ENCODE measurements at regions not wholly inside any gene's neighbourhood (a gene's known extent, or its start where the extent isn't known, plus 50 kb on each side); places are given as distances from the start of the nearest gene placed in this dataset.

DNA sequence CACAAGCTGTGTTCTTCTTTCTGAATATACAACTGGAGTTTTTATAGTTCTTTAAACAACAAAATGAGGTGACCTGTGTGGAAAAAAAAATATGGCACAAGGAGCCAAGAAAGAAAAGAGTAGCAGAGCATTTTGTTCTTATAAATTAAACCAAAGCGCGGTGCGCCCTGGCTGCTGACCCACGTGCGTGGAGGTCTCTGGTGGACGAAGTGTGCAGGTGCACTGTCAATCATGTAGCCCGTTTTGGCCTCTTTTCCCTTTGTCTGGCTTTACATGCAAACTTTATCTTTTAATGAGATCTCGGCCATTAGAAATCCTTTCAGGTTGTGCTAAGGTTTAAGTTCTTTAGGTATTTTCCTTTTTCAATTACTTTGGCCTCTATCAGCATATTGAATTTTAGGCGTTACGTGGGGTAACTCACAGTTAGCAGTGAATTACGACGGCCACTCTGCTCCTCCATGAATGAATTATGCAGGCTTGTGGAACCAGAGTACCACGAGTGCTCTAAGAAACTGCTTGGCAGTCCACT lies 443.9 kb upstream of the SLC10A2 start:
- TF ChIP-seq GATA2 (IDR thresholded peaks at IDR 0.05; ENCODE audit: low read depth, low read length) (no peak), GATA3 (IDR thresholded peaks at IDR 0.05; ENCODE audit: low read depth, low read length) (no peak)

DNA sequence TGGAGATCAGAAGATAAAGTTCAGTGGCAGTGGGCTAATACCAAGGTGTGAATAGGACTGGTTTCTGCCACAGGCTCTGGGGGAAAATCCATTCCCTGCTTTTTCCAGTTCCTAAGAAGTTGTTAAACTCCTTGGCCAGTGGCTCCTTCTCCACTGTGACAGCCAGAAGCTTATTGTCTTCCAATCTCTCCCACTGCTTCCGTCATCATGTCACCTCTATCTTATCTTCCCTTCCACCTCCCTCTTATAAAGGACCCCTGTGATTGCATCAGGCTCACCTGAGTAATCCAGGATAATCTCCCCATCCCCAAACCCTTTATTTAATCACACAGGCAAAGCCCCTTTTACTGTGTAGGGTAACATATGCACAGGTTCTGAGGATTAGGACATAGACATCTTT lies 431.2 kb upstream of the SLC10A2 start:
- TF ChIP-seq GATA2 (IDR thresholded peaks at IDR 0.05; ENCODE audit: low read depth, low read length) (no peak), GATA3 (IDR thresholded peaks at IDR 0.05; ENCODE audit: low read depth, low read length) (no peak)

DNA sequence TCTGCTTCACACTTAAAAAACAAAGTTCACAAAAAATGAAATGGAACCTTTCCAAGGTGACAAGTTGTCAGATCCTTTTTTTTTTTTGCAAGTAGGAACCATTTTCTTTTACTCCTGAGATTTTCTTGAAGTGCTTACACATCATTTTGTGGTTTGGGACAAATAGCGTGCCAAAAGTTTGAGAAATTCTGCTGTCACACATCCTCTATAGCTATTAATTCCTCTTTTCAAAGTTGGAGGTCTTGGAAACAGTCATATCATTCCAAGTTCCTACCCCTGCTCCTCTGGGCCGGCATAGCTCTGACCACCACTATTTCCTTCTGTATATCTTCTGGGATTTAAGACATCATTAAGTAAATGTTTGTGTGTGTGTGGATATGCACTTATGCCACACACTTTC lies 421.6 kb upstream of the SLC10A2 start:
- TF ChIP-seq GATA3 (IDR thresholded peaks at IDR 0.05; ENCODE audit: low read depth, low read length) (no peak), GATA2 (IDR thresholded peaks at IDR 0.05; ENCODE audit: low read depth, low read length) (no peak)

DNA sequence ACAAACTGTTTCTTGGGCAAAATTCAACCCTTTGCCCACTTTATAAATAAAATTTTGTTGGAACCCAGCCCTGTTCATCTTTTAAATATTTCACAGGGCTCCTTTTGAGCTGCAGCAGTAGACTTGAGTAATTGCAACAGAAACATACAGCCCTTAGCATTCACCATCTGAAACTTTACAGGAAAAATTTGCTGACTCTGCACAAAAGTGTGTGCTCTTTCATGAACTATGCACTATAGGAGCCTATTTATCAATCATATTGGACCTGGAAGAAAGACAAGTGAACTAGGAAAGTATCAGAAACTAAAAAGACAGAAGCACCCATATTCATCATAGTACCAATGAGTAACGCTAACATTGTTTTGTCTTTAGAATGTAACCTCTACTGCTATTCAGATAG lies 406.9 kb upstream of the SLC10A2 start:
- TF ChIP-seq GATA3 (IDR thresholded peaks at IDR 0.05; ENCODE audit: low read depth, low read length) (no peak), GATA2 (IDR thresholded peaks at IDR 0.05; ENCODE audit: low read depth, low read length) (no peak)

DNA sequence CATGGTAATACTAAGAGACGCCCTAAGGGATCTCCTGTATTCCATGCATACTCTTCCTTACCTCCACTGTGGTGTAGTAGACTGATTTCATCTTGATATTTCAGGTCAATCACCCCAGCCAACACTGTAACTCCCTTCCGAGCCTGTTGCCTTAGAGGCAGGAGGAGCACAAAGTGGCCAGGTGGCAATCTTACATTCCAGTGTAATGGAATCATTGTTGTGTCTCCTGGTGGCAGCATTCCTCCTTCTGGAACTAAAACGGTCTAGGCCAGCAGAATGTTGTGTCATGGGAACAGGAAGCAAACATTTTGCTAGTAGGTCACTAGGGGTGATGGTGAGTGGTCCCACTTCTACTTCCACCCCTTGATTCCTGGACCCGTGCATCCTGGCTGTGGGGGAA lies 405.7 kb upstream of the SLC10A2 start:
- TF ChIP-seq GATA3 (IDR thresholded peaks at IDR 0.05; ENCODE audit: low read depth, low read length) = no peak
- TF ChIP-seq GATA2 (IDR thresholded peaks at IDR 0.05; ENCODE audit: low read depth, low read length) = no peak

DNA sequence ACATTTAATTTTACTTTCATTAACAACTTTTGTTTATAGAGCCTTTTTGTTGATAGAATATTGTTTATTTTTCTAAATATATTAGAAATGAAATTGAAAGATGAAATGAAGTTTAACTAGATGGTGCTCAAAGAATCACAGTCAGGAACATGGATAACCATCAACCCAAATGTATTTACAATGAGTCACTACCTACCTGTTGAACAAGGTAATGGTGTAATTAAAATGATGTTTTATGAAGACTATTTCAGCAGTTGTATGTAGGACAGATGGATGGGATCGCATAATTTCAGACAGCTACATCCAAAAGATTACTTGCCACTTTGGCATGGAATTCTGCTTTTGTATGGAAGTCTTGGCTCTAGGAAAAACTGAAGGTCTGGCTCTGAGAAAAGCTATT lies 403.6 kb upstream of the SLC10A2 start:
- TF ChIP-seq GATA3 (IDR thresholded peaks at IDR 0.05; ENCODE audit: low read depth, low read length) (no peak), GATA2 (IDR thresholded peaks at IDR 0.05; ENCODE audit: low read depth, low read length) (no peak)

DNA sequence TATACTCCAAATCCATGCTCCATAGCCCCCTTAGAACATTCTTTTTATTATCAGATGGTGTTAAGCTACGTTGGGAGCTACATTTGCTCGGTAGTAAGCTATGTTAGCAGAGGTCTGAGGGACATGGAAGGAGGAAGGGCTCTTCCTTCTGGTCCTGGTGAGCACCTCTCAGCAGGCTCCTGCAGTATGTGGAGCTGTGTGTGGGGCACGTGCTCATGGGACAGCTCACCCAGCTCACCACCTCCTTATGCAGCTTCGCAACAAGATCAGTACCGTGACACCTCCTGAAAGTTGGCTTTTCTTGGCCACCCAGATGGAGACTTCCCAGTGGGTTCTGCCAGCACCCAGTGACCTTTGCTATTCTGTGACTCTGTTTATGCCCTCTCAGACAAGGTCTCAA lies 400.5 kb upstream of the SLC10A2 start:
- TF ChIP-seq GATA2 (IDR thresholded peaks at IDR 0.05; ENCODE audit: low read depth, low read length) (no peak), GATA3 (IDR thresholded peaks at IDR 0.05; ENCODE audit: low read depth, low read length) (no peak)

DNA sequence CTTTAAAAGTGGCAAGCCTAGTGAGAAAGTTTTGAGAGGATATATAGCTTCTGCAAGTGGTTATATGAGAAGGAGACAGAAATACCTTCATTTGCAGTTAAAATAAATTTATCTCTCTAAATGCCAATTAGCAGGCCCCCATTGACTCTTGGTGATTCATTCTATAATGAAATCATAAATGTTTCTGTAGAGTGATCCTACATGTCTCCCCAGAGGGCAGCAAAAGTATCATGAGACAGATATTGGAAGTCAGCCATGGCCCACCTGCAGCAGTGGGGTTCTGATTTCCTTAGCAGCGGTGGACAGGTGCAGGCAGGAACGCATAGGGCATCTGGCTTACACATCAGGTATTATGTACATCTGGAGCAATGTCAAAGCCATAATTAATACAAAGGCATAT lies 385.4 kb upstream of the SLC10A2 start:
- no peak for TF ChIP-seq GATA2 (IDR thresholded peaks at IDR 0.05; ENCODE audit: low read depth, low read length)

DNA sequence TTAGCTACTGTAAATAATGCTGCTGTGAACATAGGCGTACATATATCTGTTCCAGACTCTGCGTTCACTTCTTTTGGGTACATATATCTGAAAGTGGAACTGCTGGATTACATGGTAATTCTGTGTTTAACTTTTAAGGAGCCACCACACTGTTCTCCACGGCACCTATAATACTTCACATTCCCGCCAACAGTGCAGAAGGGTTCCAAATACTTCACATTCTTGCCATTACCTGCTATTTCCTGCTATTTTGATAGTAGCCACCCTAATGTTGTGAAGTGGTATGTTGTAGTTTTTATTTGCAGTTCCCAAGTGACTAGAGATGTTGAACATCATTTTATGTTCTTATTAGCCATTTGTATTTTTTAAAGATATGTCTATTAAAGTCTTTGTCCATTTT lies 377.4 kb upstream of the SLC10A2 start:
- no peak for TF ChIP-seq GATA2 (IDR thresholded peaks at IDR 0.05; ENCODE audit: low read depth, low read length)
- no peak for TF ChIP-seq GATA3 (IDR thresholded peaks at IDR 0.05; ENCODE audit: low read depth, low read length)

DNA sequence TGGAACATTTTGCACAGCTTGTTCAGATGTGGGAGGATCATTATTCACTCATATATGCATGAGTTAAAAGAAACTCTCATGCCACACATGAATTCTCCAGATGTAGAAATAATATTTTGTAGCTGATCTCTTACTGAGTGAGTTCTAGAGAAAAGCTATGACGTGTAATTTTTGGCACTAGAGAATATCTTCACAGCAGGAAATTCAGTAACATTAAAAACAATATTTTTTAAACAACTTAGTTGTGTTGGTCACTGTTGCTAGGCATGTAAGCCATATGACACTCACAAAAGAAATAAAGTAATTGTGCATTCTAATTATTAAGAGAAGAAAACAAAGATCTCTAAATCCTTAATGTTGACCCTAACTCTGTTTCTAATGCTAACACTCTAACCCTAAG lies 371.4 kb upstream of the SLC10A2 start:
- TF ChIP-seq GATA2 (IDR thresholded peaks at IDR 0.05; ENCODE audit: low read depth, low read length) = no peak
- TF ChIP-seq GATA3 (IDR thresholded peaks at IDR 0.05; ENCODE audit: low read depth, low read length) = no peak

DNA sequence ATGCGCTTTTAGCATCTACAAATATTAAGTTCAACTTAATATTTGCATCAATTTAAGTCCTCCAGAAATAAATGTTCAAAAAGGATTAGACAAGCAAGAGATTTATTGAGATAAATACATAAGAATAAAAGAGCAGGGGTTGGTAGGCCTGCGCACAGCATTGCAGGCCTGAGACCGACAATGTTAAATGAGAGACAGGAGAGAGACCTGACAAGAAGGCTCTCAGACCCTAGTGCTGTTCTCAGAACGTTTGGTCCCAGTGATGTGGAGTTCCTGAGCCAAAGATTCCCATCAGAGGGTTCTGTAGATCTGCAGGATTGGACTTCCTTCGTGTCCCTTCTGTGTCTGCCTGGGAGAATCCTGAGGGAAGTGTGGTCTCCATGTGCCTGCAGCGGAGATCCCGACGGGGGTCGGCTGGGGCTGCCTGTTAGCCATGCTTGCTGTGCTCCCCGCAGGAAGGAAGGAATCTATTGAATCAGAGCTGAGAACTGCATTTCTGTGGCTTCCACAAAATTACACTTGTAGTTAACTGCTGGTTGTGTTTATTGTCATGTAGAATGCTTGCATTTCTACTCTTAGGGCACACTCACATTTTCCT lies 369.9 kb upstream of the SLC10A2 start:
- TF ChIP-seq GATA2 (IDR thresholded peaks at IDR 0.05; ENCODE audit: low read depth, low read length) = no peak

DNA sequence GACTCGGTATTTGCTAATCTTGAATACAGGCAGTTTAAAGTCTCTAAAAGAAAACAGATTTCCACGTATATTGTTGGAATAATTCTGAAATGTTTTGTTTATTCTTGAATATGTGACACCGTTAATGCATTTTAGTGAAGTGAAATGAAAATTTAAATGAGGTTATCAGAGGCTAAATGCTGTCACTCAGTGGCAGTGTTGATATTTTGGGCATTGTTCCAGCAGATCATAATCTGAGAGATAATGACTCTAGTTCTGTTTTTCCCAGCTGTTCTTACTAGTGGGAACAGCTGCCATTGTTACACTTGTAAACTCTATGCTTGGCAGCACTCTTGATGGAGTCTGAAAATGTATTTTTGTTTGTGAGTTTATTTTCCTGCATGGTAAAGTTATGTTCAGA lies 365.6 kb upstream of the SLC10A2 start:
- TF ChIP-seq GATA2 (IDR thresholded peaks at IDR 0.05; ENCODE audit: low read depth, low read length) (peak; percentile 90), GATA3 (IDR thresholded peaks at IDR 0.05; ENCODE audit: low read depth, low read length) (peak; percentile 97)

DNA sequence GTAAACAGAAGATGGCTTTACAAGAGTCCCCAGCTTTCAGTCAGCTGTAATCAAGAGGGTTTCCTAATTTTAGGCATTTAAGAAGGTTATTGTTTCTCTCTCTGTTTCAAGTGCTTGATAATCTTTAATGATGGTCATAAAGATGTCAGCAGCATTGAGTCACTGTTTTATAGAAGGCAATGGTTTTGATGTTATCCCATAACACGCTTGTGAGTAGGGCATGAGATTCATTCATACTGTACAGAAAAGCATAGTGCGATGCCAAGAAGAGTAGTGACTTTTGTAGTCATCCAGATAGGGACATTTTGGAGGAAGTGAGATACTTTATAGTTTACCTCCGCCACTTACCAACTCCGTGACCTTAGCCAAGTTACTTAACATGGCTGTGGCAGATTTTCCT lies 364.2 kb upstream of the SLC10A2 start:
- TF ChIP-seq GATA3 (IDR thresholded peaks at IDR 0.05; ENCODE audit: low read depth, low read length) = no peak
- TF ChIP-seq GATA2 (IDR thresholded peaks at IDR 0.05; ENCODE audit: low read depth, low read length) = no peak

DNA sequence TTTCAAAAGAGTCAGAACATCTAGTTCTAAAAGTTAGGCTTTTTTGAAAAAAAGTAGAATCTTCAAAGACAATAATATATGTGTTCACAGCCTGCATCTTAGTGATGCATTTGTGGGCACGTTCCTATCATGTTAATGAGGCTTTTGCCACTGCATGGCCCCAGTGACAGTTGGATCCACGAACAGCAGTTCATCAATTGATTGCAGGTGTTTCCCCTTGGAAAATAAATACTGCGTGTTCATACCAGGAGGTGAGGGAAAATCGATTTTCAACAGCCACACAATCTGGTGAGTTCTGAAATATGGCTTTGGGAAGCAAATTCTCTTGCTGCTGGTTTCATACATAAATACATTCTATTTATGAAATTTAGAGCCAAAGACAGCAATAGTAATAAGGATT lies 343.8 kb upstream of the SLC10A2 start:
- no peak for TF ChIP-seq GATA3 (IDR thresholded peaks at IDR 0.05; ENCODE audit: low read depth, low read length)
- no peak for TF ChIP-seq GATA2 (IDR thresholded peaks at IDR 0.05; ENCODE audit: low read depth, low read length)

DNA sequence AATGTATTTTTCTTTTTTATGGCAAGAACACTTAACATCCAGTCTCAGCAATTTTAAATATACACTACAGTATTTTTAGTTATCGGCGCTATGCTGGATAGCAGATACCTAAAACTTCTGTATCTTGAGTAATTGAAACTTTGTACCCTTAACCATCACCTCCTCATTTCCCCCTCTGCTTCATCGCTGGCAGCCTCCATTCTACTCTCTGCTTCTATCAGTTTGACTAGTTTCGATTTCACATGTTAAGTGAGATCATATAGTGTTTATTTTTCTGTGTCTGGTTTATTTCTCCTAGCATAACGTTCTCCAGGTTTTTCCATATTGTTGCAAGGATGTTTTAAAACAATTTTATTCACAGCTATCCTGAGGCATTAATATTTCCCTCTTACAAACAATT lies 340.8 kb upstream of the SLC10A2 start:
- no peak for TF ChIP-seq GATA2 (IDR thresholded peaks at IDR 0.05; ENCODE audit: low read depth, low read length)
- TF ChIP-seq GATA3 (IDR thresholded peaks at IDR 0.05; ENCODE audit: low read depth, low read length) = no peak

DNA sequence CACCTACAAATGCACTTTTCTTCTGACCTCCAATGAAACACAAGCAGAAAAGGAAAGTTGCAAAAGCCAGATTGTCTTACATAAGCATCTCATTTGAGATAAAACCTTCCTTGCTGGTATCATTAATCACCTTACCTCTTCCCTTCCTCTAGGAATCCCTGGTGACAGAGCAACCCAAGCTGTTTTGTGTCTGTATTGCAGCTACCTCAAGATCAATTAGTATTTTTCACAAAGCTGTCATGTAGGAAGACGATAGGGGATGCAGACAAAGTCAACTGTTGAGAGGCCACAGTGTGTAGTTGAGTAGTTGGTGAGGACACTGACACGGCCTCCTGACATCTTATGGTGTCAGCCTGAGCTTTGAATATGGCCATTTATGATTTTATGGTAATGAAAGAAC lies 339.1 kb upstream of the SLC10A2 start:
- no peak for TF ChIP-seq GATA2 (IDR thresholded peaks at IDR 0.05; ENCODE audit: low read depth, low read length)
- TF ChIP-seq GATA3 (IDR thresholded peaks at IDR 0.05; ENCODE audit: low read depth, low read length) = no peak

All from SH-SY5Y (cell line).